Activated CD8-positive, alpha-beta memory T cell treated with anti-CD3 and anti-CD28 coated beads, Interleukin-2, amount 50 U/mL, for 24 hours (primary cell): ENCODE measurements at regions not wholly inside any gene's neighbourhood (a gene's known extent, or its start where the extent isn't known, plus 50 kb on each side); places are given as distances from the start of the nearest gene placed in this dataset.

Experiments
- DNase-seq: peaks from one replicate; pipeline ENCODE4 v3.0.0-alpha.2; 2020; ENCODE audit errors: extremely low read depth

GRCh38 chr12:125431516-125431915, 366.3 kb downstream of the AACS start:
- no peak for DNase-seq

- no peak for DNase-seq
Observed at GRCh38 chr12:125434131-125434530, 368.9 kb downstream of the AACS start.

- DNase-seq, result no peak
Observed at GRCh38 chr12:125434936-125435443, 369.8 kb downstream of the AACS start.

- no peak for DNase-seq
Observed at GRCh38 chr12:125435871-125436270, 370.6 kb downstream of the AACS start.

- DNase-seq, result no peak
Observed at GRCh38 chr12:125436686-125437085, 371.5 kb downstream of the AACS start.

- no peak for DNase-seq
Observed at GRCh38 chr12:125440399-125440798, 375.2 kb downstream of the AACS start.

GRCh38 chr12:125443341-125443740, 378.1 kb downstream of the AACS start:
- no peak for DNase-seq

- no peak for DNase-seq
Observed at GRCh38 chr12:125451408-125451807, 386.2 kb downstream of the AACS start.

GRCh38 chr12:125453751-125454150, 388.5 kb downstream of the AACS start:
- no peak for DNase-seq

GRCh38 chr12:125454291-125454690, 389.1 kb downstream of the AACS start:
- DNase-seq, result no peak

GRCh38 chr12:125454786-125455480, 389.7 kb downstream of the AACS start:
- no peak for DNase-seq

- no peak for DNase-seq
Observed at GRCh38 chr12:125455556-125455955, 390.3 kb downstream of the AACS start.

GRCh38 chr12:125458552-125459268, 393.5 kb downstream of the AACS start:
- no peak for DNase-seq

- DNase-seq, result no peak
Observed at GRCh38 chr12:125461831-125462230, 396.6 kb downstream of the AACS start.

- no peak for DNase-seq
Observed at GRCh38 chr12:125463386-125463785, 398.2 kb downstream of the AACS start.

GRCh38 chr12:125467363-125467762, 402.1 kb downstream of the AACS start:
- no peak for DNase-seq

GRCh38 chr12:125469683-125470082, 404.4 kb downstream of the AACS start:
- no peak for DNase-seq

- no peak for DNase-seq
Observed at GRCh38 chr12:125470838-125471783, 405.9 kb downstream of the AACS start.

GRCh38 chr12:125473501-125473900, 408.3 kb downstream of the AACS start:
- DNase-seq, result no peak

- no peak for DNase-seq
Observed at GRCh38 chr12:125487336-125487735, 422.1 kb downstream of the AACS start.

GRCh38 chr12:125491553-125491952, 426.3 kb downstream of the AACS start:
- no peak for DNase-seq
